ENCODE measurements at regions not wholly inside any gene's neighbourhood (a gene's known extent, or its start where the extent isn't known, plus 50 kb on each side); places are given as distances from the start of the nearest gene placed in this dataset.

GRCh38 chr6:104623052-104623690, 236.5 kb downstream of the HACE1 start:
- TF ChIP-seq MAX (IDR thresholded peaks at IDR 0.05) = no peak
- no peak for TF ChIP-seq FOXM1 (IDR thresholded peaks at IDR 0.05; ENCODE audit: borderline replicate concordance, low read depth)
- TF ChIP-seq RAD21 (IDR thresholded peaks at IDR 0.05; ENCODE audit: low read depth) = no peak
- TF ChIP-seq, protein P1, sequence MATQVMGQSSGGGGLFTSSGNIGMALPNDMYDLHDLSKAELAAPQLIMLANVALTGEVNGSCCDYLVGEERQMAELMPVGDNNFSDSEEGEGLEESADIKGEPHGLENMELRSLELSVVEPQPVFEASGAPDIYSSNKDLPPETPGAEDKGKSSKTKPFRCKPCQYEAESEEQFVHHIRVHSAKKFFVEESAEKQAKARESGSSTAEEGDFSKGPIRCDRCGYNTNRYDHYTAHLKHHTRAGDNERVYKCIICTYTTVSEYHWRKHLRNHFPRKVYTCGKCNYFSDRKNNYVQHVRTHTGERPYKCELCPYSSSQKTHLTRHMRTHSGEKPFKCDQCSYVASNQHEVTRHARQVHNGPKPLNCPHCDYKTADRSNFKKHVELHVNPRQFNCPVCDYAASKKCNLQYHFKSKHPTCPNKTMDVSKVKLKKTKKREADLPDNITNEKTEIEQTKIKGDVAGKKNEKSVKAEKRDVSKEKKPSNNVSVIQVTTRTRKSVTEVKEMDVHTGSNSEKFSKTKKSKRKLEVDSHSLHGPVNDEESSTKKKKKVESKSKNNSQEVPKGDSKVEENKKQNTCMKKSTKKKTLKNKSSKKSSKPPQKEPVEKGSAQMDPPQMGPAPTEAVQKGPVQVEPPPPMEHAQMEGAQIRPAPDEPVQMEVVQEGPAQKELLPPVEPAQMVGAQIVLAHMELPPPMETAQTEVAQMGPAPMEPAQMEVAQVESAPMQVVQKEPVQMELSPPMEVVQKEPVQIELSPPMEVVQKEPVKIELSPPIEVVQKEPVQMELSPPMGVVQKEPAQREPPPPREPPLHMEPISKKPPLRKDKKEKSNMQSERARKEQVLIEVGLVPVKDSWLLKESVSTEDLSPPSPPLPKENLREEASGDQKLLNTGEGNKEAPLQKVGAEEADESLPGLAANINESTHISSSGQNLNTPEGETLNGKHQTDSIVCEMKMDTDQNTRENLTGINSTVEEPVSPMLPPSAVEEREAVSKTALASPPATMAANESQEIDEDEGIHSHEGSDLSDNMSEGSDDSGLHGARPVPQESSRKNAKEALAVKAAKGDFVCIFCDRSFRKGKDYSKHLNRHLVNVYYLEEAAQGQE (IDR thresholded peaks at IDR 0.05; ENCODE audit: low read depth) = no peak
- no peak for TF ChIP-seq NFIC (IDR thresholded peaks at IDR 0.05)
- no peak for TF ChIP-seq EP300 (IDR thresholded peaks at IDR 0.05; ENCODE audit: borderline replicate concordance)
- TF ChIP-seq ZBTB7A (IDR thresholded peaks at IDR 0.05; ENCODE audit: low read depth) = no peak
- TF ChIP-seq TAF1 (IDR thresholded peaks at IDR 0.05; ENCODE audit: low read depth) = no peak
- no peak for TF ChIP-seq CREB1 (IDR thresholded peaks at IDR 0.05; ENCODE audit: low read depth)
- TF ChIP-seq YY1 (IDR thresholded peaks at IDR 0.05; ENCODE audit: low read depth) = no peak
- TF ChIP-seq TEAD4 (IDR thresholded peaks at IDR 0.05) = no peak
- TF ChIP-seq TCF12 (IDR thresholded peaks at IDR 0.05; ENCODE audit: low read depth) = no peak
- no peak for TF ChIP-seq CEBPB (IDR thresholded peaks at IDR 0.05)
- TF ChIP-seq USF1 (IDR thresholded peaks at IDR 0.05) = no peak

Measured in Ishikawa (cell line).